HuH-7.5 (cell line): ENCODE measurements at regions not wholly inside any gene's neighbourhood (a gene's known extent, or its start where the extent isn't known, plus 50 kb on each side); places are given as distances from the start of the nearest gene placed in this dataset.
"Not testable (repeated sequence)": the region's sequence is repeated elsewhere in the genome, so short reads cannot be mapped to it uniquely, and the experiment has no call there.

Source experiments
- DNase-seq: peaks from one replicate; pipeline ENCODE4 v3.0.0; 2011; ENCODE audit warnings: low spot score

GRCh38 chr3:81853431-81853830, 92.0 kb upstream of the GBE1 start:
- DNase-seq: no peak

DNA sequence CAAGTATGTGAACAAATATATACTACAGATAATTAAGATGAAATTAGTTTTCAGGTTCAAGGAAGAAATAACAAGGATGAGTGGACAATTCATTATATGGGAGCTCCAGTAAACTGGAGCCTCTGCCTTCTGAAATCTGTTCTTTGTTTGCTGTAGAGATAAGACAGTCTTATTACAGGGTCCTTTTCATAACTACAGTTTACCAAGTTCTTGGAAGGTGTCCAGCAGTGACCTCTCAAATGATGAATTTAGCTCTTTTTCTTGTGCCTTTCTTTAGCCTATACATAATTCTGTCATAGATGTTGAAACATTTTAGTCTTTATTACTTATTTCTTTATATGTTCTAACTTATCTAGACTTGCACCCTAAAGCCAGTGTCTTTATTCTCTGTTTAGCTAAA, 89.7 kb upstream of the GBE1 start:
- no peak for DNase-seq

DNA sequence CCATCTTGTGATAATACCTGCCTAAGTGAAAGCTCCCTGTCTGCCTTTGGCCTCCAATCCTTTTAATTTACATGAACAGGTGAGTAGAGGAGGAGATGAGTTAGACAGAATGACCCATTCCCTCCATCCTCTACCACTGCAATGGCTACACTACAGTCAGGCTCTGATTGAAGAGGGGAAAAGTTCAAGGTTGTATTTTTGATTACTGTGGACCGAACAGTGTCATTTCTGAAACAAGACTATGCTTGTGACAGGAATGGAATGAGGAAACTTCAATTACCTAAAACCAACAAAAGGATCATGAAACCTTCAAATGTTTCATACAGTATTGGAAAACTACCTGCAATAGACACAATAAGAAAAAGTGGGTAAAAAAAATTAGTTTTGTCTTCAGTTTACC, 85.5 kb upstream of the GBE1 start:
- no peak for DNase-seq

DNA sequence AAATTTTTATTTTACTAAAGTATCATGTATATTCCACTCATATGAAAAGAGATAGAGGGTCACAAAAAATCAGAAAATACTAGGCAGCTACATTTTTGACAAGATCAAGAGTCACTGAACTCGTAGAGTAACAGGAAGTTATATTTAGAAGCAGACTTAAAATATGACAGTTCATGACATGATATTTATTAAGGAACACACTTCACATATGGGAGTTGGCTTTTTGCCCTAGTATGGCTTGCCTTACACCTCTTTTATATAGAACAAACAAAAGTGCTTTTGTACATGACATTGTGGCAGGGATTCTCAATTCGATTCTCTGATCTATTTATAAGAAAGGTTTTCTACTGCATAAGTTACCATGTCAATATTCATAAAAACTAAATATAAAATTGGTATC, 80.1 kb upstream of the GBE1 start:
- no peak for DNase-seq

DNA sequence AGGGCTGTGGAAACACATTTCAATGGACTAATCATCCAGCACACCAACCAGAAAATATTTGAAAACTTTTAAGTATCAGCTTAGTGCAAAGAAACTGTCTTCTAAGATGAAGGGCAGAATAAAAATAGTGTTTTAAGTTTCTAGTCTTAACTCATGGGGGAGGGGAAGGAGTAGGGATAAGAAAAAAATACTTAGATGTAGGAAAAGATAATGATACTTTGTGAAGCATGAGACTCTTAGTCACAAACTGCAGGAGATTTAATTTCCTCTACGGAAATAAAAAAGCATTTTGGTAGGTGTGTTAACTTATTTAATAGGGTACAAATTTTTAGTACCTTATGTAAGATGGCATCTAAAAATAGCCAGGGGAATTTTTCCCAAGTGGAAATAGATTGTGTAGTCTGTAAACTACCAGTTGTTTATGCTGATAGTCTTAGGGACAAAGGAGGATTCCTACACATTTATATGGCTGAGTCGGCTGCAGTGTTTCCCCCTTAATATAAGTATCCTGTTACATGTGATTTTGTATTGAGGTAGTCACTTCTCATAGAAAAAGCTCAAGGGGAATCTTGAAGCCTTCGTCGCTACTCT, 78.2 kb upstream of the GBE1 start:
- no peak for DNase-seq

DNA sequence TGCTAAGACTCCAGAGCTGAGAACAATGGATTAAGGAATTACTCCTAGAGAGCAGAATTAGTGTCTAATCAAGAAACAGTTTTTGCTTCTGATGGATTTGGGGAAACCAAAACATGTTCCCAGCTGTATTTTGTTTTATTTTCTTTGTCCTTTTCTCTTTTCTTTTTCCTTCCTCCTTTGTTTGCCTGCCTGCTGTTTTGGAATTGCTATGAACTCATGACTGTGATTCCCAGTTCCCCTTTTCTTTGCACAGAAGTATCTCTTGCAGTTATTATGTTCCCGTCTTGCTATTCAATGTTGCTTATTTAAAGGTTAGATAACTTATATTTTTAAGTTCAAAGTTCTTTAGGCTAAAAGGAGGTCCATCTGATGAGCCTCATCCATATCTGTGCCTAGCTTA, 77.0 kb upstream of the GBE1 start:
- no peak for DNase-seq

DNA sequence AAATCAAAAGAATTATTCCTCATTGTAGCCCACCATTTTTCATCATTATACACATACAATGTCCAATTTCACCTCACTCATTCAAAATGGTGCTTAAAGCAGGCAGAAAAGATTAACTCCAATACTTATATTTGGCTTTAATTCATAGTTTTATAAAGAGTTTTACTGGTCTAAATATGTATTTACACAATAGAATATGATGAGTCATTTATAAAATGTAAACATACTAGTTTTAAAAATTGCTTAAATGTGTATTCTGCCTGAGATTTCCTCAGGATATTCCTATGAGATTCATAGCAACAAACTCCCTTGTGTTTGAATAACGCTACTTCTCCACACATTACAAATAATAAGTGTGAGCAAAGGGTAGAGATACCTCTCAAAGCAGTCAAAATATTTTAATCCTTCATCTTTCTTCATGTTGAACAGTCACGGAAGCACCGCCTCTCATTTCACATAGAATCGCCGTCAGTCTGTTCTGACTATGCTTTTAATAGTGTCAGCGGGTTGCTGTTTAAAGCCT, 75.7 kb upstream of the GBE1 start:
- no peak for DNase-seq

- DNase-seq: no peak
Observed at GRCh38 chr3:81829937-81830336, 68.5 kb upstream of the GBE1 start.

- not testable (repeated sequence) for DNase-seq
Observed at GRCh38 chr3:81829272-81829671, 67.8 kb upstream of the GBE1 start.

- no peak for DNase-seq
Observed at GRCh38 chr3:81823882-81824395, 62.5 kb upstream of the GBE1 start.

- DNase-seq: no peak
Observed at GRCh38 chr3:81823086-81823485, 61.6 kb upstream of the GBE1 start.

- peak; percentile 4 for DNase-seq
Observed at GRCh38 chr3:81816473-81817250, 55.2 kb upstream of the GBE1 start.

DNA sequence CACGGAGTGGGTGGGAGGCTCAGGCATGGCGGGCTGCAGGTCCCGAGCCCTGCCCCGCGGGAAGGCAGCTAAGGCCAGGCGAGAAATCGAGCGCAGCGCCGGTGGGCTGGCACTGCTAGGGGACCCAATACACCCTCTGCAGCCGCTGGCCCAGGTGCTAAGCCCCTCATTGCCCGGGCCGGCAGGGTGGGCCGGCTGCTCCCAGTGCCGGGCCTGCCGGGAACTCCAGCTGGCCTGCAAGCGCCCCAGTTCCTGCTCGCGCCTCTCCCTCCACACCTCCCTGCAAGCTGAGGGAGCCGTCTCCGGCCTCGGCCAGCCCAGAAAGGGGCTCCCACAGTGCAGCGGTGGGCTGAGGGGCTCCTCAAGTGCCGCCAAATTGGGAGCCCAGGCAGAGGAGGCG, 50.7 kb upstream of the GBE1 start:
- not testable (repeated sequence) for DNase-seq
